ENCODE measurements at regions not wholly inside any gene's neighbourhood (a gene's known extent, or its start where the extent isn't known, plus 50 kb on each side); places are given as distances from the start of the nearest gene placed in this dataset.

- no peaks in the 10 kb centered on the region for H3K36me3 ChIP-seq
- intact Hi-C loops (cut with DNase I; ENCODE audit: low total_unique reads) (no loop called here), in situ Hi-C loops (cut with MboI; ENCODE audit: low pct_ligation_motif_present in 1 of 4, low pct_unique_long_range_greater_than_20kb in 1 of 4, low sequenced_read_pairs in 3 of 4) (loop anchor here in 1 of 4 donors (25.0 kb wide), 1 partner anchor 224 kb away; no protein-coding TSS in a partner anchor)
- TF ChIP-seq POLR2AphosphoS5 (IDR thresholded peaks at IDR 0.05) = no peak
- TF ChIP-seq POLR2A (IDR thresholded peaks at IDR 0.05) = no peak
- TF ChIP-seq EP300 (IDR thresholded peaks at IDR 0.05; ENCODE audit: low read depth) = no peak
- TF ChIP-seq CTCF (IDR thresholded peaks at IDR 0.05) = no peak
- no peak for DNase-seq
- no peaks in the 10 kb centered on the region for H3K9me3 ChIP-seq
- H3K27ac ChIP-seq = no peak overlapping the region
- WGBS, 2 donors (ENCODE audit: low coverage in 1 of 2) = 53 to 85% methylated on average over 3 to 17 of the region's 17 CpGs
- H3K4me3 ChIP-seq = no peak overlapping the region
- H3K27me3 ChIP-seq = peaks cover 10% of the 10 kb centered on the region
- no peaks in the 10 kb centered on the region for H3K4me1 ChIP-seq
These were observed 257.3 kb downstream of the XXYLT1 start for GRCh38 chr3:195013411-195014361.

- no peaks in the 10 kb centered on the region for H3K4me1 ChIP-seq
- no peak overlapping the region for H3K27ac ChIP-seq
- TF ChIP-seq POLR2AphosphoS5 (IDR thresholded peaks at IDR 0.05) (no peak), EP300 (IDR thresholded peaks at IDR 0.05; ENCODE audit: low read depth) (no peak), CTCF (IDR thresholded peaks at IDR 0.05) (no peak), POLR2A (IDR thresholded peaks at IDR 0.05) (no peak)
- no peaks in the 10 kb centered on the region for H3K9me3 ChIP-seq
- intact Hi-C loops (cut with DNase I; ENCODE audit: low total_unique reads) (no loop called here), in situ Hi-C loops (cut with MboI; ENCODE audit: low pct_ligation_motif_present in 1 of 4, low pct_unique_long_range_greater_than_20kb in 1 of 4, low sequenced_read_pairs in 3 of 4) (loop anchor here in 1 of 4 donors (25.0 kb wide), 1 partner anchor 222 kb away; no protein-coding TSS in a partner anchor)
- WGBS, 2 donors (ENCODE audit: low coverage in 1 of 2) = 56 to 59% methylated on average over 3 to 5 of the region's 5 CpGs
- DNase-seq = no peak
- H3K27me3 ChIP-seq = peaks cover 12% of the 10 kb centered on the region
- no peak overlapping the region for H3K4me3 ChIP-seq
- no peaks in the 10 kb centered on the region for H3K36me3 ChIP-seq
These were observed 255.9 kb downstream of the XXYLT1 start for GRCh38 chr3:195015021-195015420.

GRCh38 chr3:195017151-195017550, 253.8 kb downstream of the XXYLT1 start:
- TF ChIP-seq POLR2A (IDR thresholded peaks at IDR 0.05) (no peak), CTCF (IDR thresholded peaks at IDR 0.05) (no peak), EP300 (IDR thresholded peaks at IDR 0.05; ENCODE audit: low read depth) (no peak), POLR2AphosphoS5 (IDR thresholded peaks at IDR 0.05) (no peak)
- intact Hi-C loops (cut with DNase I; ENCODE audit: low total_unique reads) (no loop called here), in situ Hi-C loops (cut with MboI; ENCODE audit: low pct_ligation_motif_present in 1 of 4, low pct_unique_long_range_greater_than_20kb in 1 of 4, low sequenced_read_pairs in 3 of 4) (loop anchor here in 1 of 4 donors (25.0 kb wide), 1 partner anchor 220 kb away; no protein-coding TSS in a partner anchor)
- Histone ChIP-seq H3K4me1 (no peaks in the 10 kb centered on the region), H3K4me3 (no peak overlapping the region), H3K36me3 (no peaks in the 10 kb centered on the region), H3K27me3 (peaks cover 12% of the 10 kb centered on the region), H3K9me3 (no peaks in the 10 kb centered on the region), H3K27ac (no peak overlapping the region)
- WGBS, 2 donors (ENCODE audit: low coverage in 1 of 2) = 45 to 49% methylated on average over 2 to 4 of the region's 4 CpGs
- no peak for DNase-seq

Data from transverse colon (tissue), 4 donors.